SK-N-SH treated with all-trans-retinoic acid at 6 μM for 48 hours (cell line): ENCODE measurements at regions not wholly inside any gene's neighbourhood (a gene's known extent, or its start where the extent isn't known, plus 50 kb on each side); places are given as distances from the start of the nearest gene placed in this dataset.

Experiments used
- ATAC-seq: fragments of 200-7000 bp; cut with Tn5 transposase; 3 replicates; pipeline ENCODE4 v1.9.1; 2020; ENCODE audit warnings: mild to moderate bottlenecking, moderate library complexity
- BACH2 ChIP-seq: fragments of 250-450 bp; sonication (Bioruptor Pico); IDR thresholded peaks from 2 replicates; pipeline ENCODE4 v1.9.0; 2021; ENCODE audit warnings: mild to moderate bottlenecking, borderline replicate concordance
- CREB5 ChIP-seq: fragments of 250-450 bp; sonication (Bioruptor Pico); IDR thresholded peaks from 2 replicates; pipeline ENCODE4 v1.5.1; 2020; ENCODE audit warnings: low read depth, mild to moderate bottlenecking, moderate library complexity
- CSDC2 ChIP-seq: fragments of 250-450 bp; sonication (Bioruptor Pico); IDR thresholded peaks from 2 replicates; pipeline ENCODE4 v1.5.0; 2020; ENCODE audit warnings: mild to moderate bottlenecking, moderate library complexity
- CSRNP3 ChIP-seq: fragments of 250-450 bp; sonication (Bioruptor Pico); IDR thresholded peaks from 2 replicates; pipeline ENCODE4 v1.5.1; 2021; ENCODE audit warnings: mild to moderate bottlenecking, moderate library complexity
- ESRRG ChIP-seq: fragments of 250-450 bp; sonication (Bioruptor Pico); IDR thresholded peaks from 2 replicates; pipeline ENCODE4 v1.6.1; 2021; ENCODE audit warnings: mild to moderate bottlenecking
- GLIS3 ChIP-seq: fragments of 250-450 bp; sonication (Bioruptor Pico); IDR thresholded peaks from 2 replicates; pipeline ENCODE4 v1.5.0; 2020; ENCODE audit warnings: mild to moderate bottlenecking, moderate library complexity
- ISL1 ChIP-seq: fragments of 250-450 bp; sonication (Bioruptor Pico); IDR thresholded peaks from 2 replicates; pipeline ENCODE4 v2.1.2; 2022; ENCODE audit warnings: mild to moderate bottlenecking, moderate library complexity
- OSR1 ChIP-seq: fragments of 250-450 bp; sonication (Bioruptor Pico); IDR thresholded peaks from 2 replicates; pipeline ENCODE4 v1.8.0; 2022; ENCODE audit warnings: moderate library complexity, mild to moderate bottlenecking, inconsistent platforms
- SNAI2 ChIP-seq: fragments of 250-450 bp; sonication (Bioruptor Pico); IDR thresholded peaks from 2 replicates; pipeline ENCODE4 v1.5.0; 2020; ENCODE audit warnings: mild to moderate bottlenecking, moderate library complexity
- TCF4 ChIP-seq: fragments of 250-450 bp; sonication (Bioruptor Pico); IDR thresholded peaks from 2 replicates; pipeline ENCODE4 v1.8.0; 2021; ENCODE audit warnings: mild to moderate bottlenecking, moderate library complexity, borderline replicate concordance
- TOX ChIP-seq: fragments of 250-450 bp; sonication (Bioruptor Pico); IDR thresholded peaks from 2 replicates; pipeline ENCODE4 v1.8.0; 2021; ENCODE audit warnings: mild to moderate bottlenecking, moderate library complexity, borderline replicate concordance
- ZC3H10 ChIP-seq: fragments of 250-450 bp; sonication (Bioruptor Pico); IDR thresholded peaks from 2 replicates; pipeline ENCODE4 v1.5.1; 2021; ENCODE audit warnings: mild to moderate bottlenecking, moderate library complexity
- ZFP3 ChIP-seq: fragments of 250-450 bp; sonication (Bioruptor Pico); IDR thresholded peaks from 2 replicates; pipeline ENCODE4 v1.5.0; 2020; ENCODE audit warnings: mild to moderate bottlenecking, moderate library complexity
- ZNF565 ChIP-seq: fragments of 450-650 bp; formaldehyde crosslinking; conservative IDR thresholded peaks from 2 replicates; pipeline ENCODE4 v1.5.0; 2020; ENCODE audit warnings: low read depth, mild to moderate bottlenecking, moderate library complexity
- ZNF8 ChIP-seq: fragments of 450-650 bp; formaldehyde crosslinking; IDR thresholded peaks from 2 replicates; pipeline ENCODE4 v1.5.0; 2020; ENCODE audit warnings: mild to moderate bottlenecking, moderate library complexity
- TF ChIP-seq, protein P1 (sequence below): fragments of 250-450 bp; sonication (Bioruptor Pico); IDR thresholded peaks from 2 replicates; pipeline ENCODE4 v1.8.0; 2020; ENCODE audit warnings: mild to moderate bottlenecking, moderate library complexity, borderline replicate concordance
- TF ChIP-seq, protein P2 (sequence below): fragments of 250-450 bp; sonication (Bioruptor Pico); IDR thresholded peaks from 2 replicates; pipeline ENCODE4 v1.5.0; 2020; ENCODE audit warnings: mild to moderate bottlenecking, moderate library complexity

DNA sequence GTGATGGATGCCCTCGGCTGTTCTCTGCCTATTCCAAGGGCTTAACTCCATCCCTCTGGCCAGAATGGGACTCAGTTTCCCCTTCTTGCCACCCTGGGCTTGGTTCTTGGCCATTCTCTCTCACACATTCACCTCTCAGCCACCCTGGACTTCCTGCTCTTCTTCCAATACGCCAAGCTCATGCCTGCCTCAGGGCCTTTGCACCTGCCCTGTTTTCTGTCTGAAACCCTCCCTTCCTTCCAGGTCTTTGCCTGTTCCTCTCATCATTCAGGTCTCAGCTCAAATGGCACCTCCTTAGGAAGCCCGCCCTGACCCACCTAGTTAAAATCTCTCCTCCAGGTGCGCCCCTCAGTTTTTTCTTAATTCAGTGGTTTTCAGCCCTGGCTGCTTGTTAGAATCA is 76.6 kb upstream of the TP53I11 start:
- ATAC-seq: no peak
- TF ChIP-seq CSRNP3 (CRISPR knock-in tag): no peak
- TF ChIP-seq, all 23 proteins: peak for 0

GRCh38 chr11:45028911-45029682 is 78.4 kb upstream of the TP53I11 start:
- no peak for ATAC-seq
- no peak for TF ChIP-seq ISL1 (CRISPR knock-in tag)
- TF ChIP-seq ZNF8: no peak
- TF ChIP-seq TOX: no peak
- no peak for TF ChIP-seq CSDC2 (CRISPR knock-in tag)
- TF ChIP-seq CSRNP3 (CRISPR knock-in tag): no peak
- no peak for TF ChIP-seq ZC3H10 (CRISPR knock-in tag)
- TF ChIP-seq TCF4 (CRISPR knock-in tag): no peak
- no peak for TF ChIP-seq ZFP3
- TF ChIP-seq SNAI2 (CRISPR knock-in tag): no peak
- TF ChIP-seq, protein P1, sequence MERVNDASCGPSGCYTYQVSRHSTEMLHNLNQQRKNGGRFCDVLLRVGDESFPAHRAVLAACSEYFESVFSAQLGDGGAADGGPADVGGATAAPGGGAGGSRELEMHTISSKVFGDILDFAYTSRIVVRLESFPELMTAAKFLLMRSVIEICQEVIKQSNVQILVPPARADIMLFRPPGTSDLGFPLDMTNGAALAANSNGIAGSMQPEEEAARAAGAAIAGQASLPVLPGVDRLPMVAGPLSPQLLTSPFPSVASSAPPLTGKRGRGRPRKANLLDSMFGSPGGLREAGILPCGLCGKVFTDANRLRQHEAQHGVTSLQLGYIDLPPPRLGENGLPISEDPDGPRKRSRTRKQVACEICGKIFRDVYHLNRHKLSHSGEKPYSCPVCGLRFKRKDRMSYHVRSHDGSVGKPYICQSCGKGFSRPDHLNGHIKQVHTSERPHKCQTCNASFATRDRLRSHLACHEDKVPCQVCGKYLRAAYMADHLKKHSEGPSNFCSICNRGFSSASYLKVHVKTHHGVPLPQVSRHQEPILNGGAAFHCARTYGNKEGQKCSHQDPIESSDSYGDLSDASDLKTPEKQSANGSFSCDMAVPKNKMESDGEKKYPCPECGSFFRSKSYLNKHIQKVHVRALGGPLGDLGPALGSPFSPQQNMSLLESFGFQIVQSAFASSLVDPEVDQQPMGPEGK (CRISPR knock-in tag): no peak
- no peak for TF ChIP-seq ZNF565 (CRISPR knock-in tag)
- no peak for TF ChIP-seq GLIS3 (CRISPR knock-in tag)
- no peak for TF ChIP-seq ESRRG (CRISPR knock-in tag)
- TF ChIP-seq, protein P2, sequence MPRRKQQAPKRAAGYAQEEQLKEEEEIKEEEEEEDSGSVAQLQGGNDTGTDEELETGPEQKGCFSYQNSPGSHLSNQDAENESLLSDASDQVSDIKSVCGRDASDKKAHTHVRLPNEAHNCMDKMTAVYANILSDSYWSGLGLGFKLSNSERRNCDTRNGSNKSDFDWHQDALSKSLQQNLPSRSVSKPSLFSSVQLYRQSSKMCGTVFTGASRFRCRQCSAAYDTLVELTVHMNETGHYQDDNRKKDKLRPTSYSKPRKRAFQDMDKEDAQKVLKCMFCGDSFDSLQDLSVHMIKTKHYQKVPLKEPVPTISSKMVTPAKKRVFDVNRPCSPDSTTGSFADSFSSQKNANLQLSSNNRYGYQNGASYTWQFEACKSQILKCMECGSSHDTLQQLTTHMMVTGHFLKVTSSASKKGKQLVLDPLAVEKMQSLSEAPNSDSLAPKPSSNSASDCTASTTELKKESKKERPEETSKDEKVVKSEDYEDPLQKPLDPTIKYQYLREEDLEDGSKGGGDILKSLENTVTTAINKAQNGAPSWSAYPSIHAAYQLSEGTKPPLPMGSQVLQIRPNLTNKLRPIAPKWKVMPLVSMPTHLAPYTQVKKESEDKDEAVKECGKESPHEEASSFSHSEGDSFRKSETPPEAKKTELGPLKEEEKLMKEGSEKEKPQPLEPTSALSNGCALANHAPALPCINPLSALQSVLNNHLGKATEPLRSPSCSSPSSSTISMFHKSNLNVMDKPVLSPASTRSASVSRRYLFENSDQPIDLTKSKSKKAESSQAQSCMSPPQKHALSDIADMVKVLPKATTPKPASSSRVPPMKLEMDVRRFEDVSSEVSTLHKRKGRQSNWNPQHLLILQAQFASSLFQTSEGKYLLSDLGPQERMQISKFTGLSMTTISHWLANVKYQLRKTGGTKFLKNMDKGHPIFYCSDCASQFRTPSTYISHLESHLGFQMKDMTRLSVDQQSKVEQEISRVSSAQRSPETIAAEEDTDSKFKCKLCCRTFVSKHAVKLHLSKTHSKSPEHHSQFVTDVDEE (CRISPR knock-in tag): no peak
- TF ChIP-seq OSR1 (CRISPR knock-in tag): no peak
- TF ChIP-seq BACH2: no peak

DNA sequence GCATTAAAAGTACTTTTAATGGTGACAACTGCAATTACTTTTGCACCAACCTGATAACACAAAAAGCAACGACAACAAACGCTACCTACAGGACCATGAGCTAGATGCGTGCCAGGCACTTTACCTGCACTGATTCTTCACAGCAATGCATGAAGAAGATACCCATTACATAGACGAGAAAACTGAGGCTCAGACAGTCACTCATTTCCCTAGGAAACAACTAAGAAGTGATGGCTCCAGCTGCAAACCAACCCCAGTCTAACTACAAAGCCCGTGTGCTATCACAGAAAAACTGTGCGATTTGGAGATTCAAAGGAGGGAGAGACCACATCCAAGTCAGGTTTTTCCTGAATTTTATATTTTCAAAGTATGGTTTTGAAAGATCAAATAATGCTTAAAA is 80.1 kb upstream of the TP53I11 start:
- no peak for ATAC-seq
- TF ChIP-seq ISL1 (CRISPR knock-in tag): no peak
- TF ChIP-seq TOX: no peak
- no peak for TF ChIP-seq CREB5 (CRISPR knock-in tag)
- no peak for TF ChIP-seq TCF4 (CRISPR knock-in tag)
- no peak for TF ChIP-seq OSR1 (CRISPR knock-in tag)

GRCh38 chr11:45031912-45032519 is 81.3 kb upstream of the TP53I11 start:
- no peak for ATAC-seq
- no peak for TF ChIP-seq TCF4 (CRISPR knock-in tag)
